K562 (cell line): ENCODE measurements at regions not wholly inside any gene's neighbourhood (a gene's known extent, or its start where the extent isn't known, plus 50 kb on each side); places are given as distances from the start of the nearest gene placed in this dataset.

Experiments
- ATAC-seq: fragments of 200-7000 bp; cut with Tn5 transposase; 3 replicates; pipeline ENCODE4 v1.9.1; 2020; ENCODE audit warnings: moderate library complexity
- BruUV-seq: library from RNA; stranded (reverse); fragments of 400-500 nt; replicated peaks from 2 replicates; lab custom pipeline; 2021; lab: Mats Ljungman, UMichigan
- CTCF ChIA-PET: fragments of 300-600 bp; formaldehyde crosslinking; extraction: SDS; loops from one replicate; lab custom pipeline; 2021; ENCODE audit warnings: low intra/inter-chr PET ratio; lab: Yijun Ruan, JAX
- POLR2A ChIA-PET: fragments of 300-600, 350-650 bp; sonication (Branson Sonifier 250); formaldehyde crosslinking; extraction: SDS; loops from one replicate; lab custom pipeline; 2021; ENCODE audit warnings: antibody characterized with exemption, inconsistent platforms; lab: Yijun Ruan, JAX
- DNase-seq, 4 experiments: peaks; one replicate each; pipeline versions ENCODE4 v3.0.0 to v3.0.0-alpha.2; 2011 to 2018; ENCODE audit warnings: low spot score in 3 of 4, mixed read lengths in 3 of 4; ENCODE audit errors: extremely low read depth in 1 of 4
- FAIRE-seq: peaks from 2 replicates; lab custom pipeline; 2011; peaks lifted over from hg19 to GRCh38; lab: Jason Lieb, UNC
- H2AFZ ChIP-seq: 2 replicates; pipeline ENCODE4 v1.6.0; 2011; ENCODE audit warnings: low read depth, low read length, control low read depth, inconsistent platforms
- H3K27ac ChIP-seq: fragments of 200-600 bp; 3 replicates; pipeline ENCODE4 v1.8.0; 2011; ENCODE audit warnings: low read depth, mild to moderate bottlenecking, control low read depth, inconsistent platforms, low read length, moderate library complexity, mixed read lengths; ENCODE audit errors: extremely low read depth
- H3K27me3 ChIP-seq, 2 experiments: fragments of 300-600 bp in 1 of 2; 2 replicates in 1 of 2; 3 replicates in 1 of 2; pipeline versions ENCODE4 v1.6.0 to v1.8.0; 2011; ENCODE audit warnings: inconsistent platforms in 2 of 2, low read length in 2 of 2, mild to moderate bottlenecking in 1 of 2, mixed read lengths in 1 of 2, moderate library complexity in 1 of 2; ENCODE audit not compliant: control insufficient read depth in 2 of 2, insufficient read depth in 2 of 2
- H3K36me3 ChIP-seq: fragments of 300-600 bp; 3 replicates; pipeline ENCODE4 v1.8.0; 2011; ENCODE audit warnings: mild to moderate bottlenecking, low read length, inconsistent platforms; ENCODE audit not compliant: control insufficient read depth, insufficient read depth
- H3K4me1 ChIP-seq, 2 experiments: fragments of 200-600 bp in 1 of 2; replicated peaks in 1 of 2; 2 replicates in 1 of 2; 3 replicates in 1 of 2; pipeline versions ENCODE4 v1.5.1 to v1.8.0; 2011; ENCODE audit warnings: inconsistent platforms in 2 of 2, low read length in 2 of 2, mild to moderate bottlenecking in 1 of 2, mixed read lengths in 1 of 2, moderate library complexity in 1 of 2; ENCODE audit not compliant: control insufficient read depth in 2 of 2, insufficient read depth in 2 of 2
- H3K4me2 ChIP-seq: 2 replicates; pipeline ENCODE4 v1.6.1; 2011; ENCODE audit warnings: low read length, control low read depth, inconsistent platforms, mixed read lengths; ENCODE audit not compliant: insufficient read depth
- H3K4me3 ChIP-seq: fragments of 200-600 bp; sonication (generic), shearing (Covaris generic); 2 replicates; pipeline ENCODE4 v1.5.1; 2016; ENCODE audit warnings: control low read depth, inconsistent platforms
- H3K79me2 ChIP-seq: fragments of 200-600 bp; 3 replicates; pipeline ENCODE4 v1.8.0; 2011; ENCODE audit warnings: low read length, inconsistent platforms; ENCODE audit not compliant: control insufficient read depth, insufficient read depth
- H3K9ac ChIP-seq, 2 experiments: 2 replicates each; pipeline versions ENCODE4 v1.6.0 to v1.6.1; 2011; ENCODE audit warnings: low read depth in 2 of 2, low read length in 2 of 2, control low read depth in 1 of 2, inconsistent platforms in 1 of 2, mild to moderate bottlenecking in 1 of 2, mixed read lengths in 1 of 2; ENCODE audit not compliant: insufficient read depth in 1 of 2
- H3K9me1 ChIP-seq: one replicate; pipeline ENCODE4 v1.6.0; 2011; ENCODE audit warnings: inconsistent platforms, mild to moderate bottlenecking, low read length, moderate library complexity; ENCODE audit not compliant: control insufficient read depth, insufficient read depth
- H3K9me3 ChIP-seq: replicated peaks from 2 replicates; pipeline ENCODE4 v1.5.1; 2011; ENCODE audit warnings: low read depth, low read length, inconsistent platforms; ENCODE audit not compliant: control insufficient read depth, insufficient read depth
- H4K20me1 ChIP-seq: replicated peaks from 2 replicates; pipeline ENCODE4 v1.6.1; 2011; ENCODE audit warnings: low read length, inconsistent platforms, mixed read lengths; ENCODE audit not compliant: control insufficient read depth, insufficient read depth
- CC2D1A ChIP-seq: fragments of 450-650 bp; IDR thresholded peaks from 2 replicates; pipeline ENCODE4 v1.6.1; 2017; ENCODE audit warnings: mild to moderate bottlenecking
- CREB3L1 ChIP-seq: fragments of 450-650 bp; IDR thresholded peaks from 2 replicates; pipeline ENCODE4 v1.6.1; 2014; ENCODE audit warnings: low read depth, mild to moderate bottlenecking, moderate library complexity, borderline replicate concordance
- DACH1 ChIP-seq: fragments of 450-650 bp; IDR thresholded peaks from 2 replicates; pipeline ENCODE4 v1.6.1; 2018; ENCODE audit not compliant: partially characterized antibody
- HOXB6 ChIP-seq: fragments of 250-450 bp; sonication (Bioruptor Pico); IDR thresholded peaks from 2 replicates; pipeline ENCODE4 v1.5.1; 2022; ENCODE audit warnings: mild to moderate bottlenecking, borderline replicate concordance
- YY1 ChIP-seq, 3 experiments: IDR thresholded peaks; 2 replicates each; pipeline ENCODE4 v1.6.1; 2011; ENCODE audit warnings: low read length in 2 of 3, mild to moderate bottlenecking in 2 of 3, moderate library complexity in 2 of 3, borderline replicate concordance in 1 of 3, control low read depth in 1 of 3, low read depth in 1 of 3; ENCODE audit not compliant: insufficient read depth in 3 of 3, insufficient replicate concordance in 2 of 3, control insufficient read depth in 1 of 3, insufficient read length in 1 of 3; ENCODE audit errors: extremely low read depth in 1 of 3
- ZFP30 ChIP-seq: fragments of 250-450 bp; sonication (Bioruptor Pico); IDR thresholded peaks from 2 replicates; pipeline ENCODE4 v1.8.0; 2022; ENCODE audit warnings: moderate library complexity, mild to moderate bottlenecking, inconsistent platforms, borderline replicate concordance
- ZNF316 ChIP-seq: fragments of 450-650 bp; IDR thresholded peaks from 2 replicates; pipeline ENCODE4 v1.6.1; 2016
- whole genome bisulfite sequencing: fragments of 100-300 bp; shearing (Covaris generic); methylation state at CpG from one replicate; pipeline ENCODE4 v1.1.6; 2016; ENCODE audit warnings: low coverage, mixed read lengths; ENCODE audit not compliant: insufficient coverage; ENCODE audit errors: missing lambda C conversion rate; 5-methylcytosine and 5-hydroxymethylcytosine counted together
- in situ Hi-C: fragments of 300-500 bp; cut with MboI; formaldehyde crosslinking; loops from 4 replicates; pipeline ENCODE4 v1.15.0; 2018; ENCODE audit warnings: inconsistent platforms, mixed read lengths
- intact Hi-C: fragments of 100-400 bp; cut with micrococcal nuclease; formaldehyde crosslinking; loops from 2 replicates; pipeline ENCODE4 v1.14.2; 2022
- TF ChIP-seq, protein P1 (sequence below): fragments of 450-650 bp; formaldehyde crosslinking; conservative IDR thresholded peaks from 2 replicates; pipeline ENCODE4 v1.4.0; 2022; ENCODE audit warnings: mild to moderate bottlenecking, missing genetic modification characterization

DNA sequence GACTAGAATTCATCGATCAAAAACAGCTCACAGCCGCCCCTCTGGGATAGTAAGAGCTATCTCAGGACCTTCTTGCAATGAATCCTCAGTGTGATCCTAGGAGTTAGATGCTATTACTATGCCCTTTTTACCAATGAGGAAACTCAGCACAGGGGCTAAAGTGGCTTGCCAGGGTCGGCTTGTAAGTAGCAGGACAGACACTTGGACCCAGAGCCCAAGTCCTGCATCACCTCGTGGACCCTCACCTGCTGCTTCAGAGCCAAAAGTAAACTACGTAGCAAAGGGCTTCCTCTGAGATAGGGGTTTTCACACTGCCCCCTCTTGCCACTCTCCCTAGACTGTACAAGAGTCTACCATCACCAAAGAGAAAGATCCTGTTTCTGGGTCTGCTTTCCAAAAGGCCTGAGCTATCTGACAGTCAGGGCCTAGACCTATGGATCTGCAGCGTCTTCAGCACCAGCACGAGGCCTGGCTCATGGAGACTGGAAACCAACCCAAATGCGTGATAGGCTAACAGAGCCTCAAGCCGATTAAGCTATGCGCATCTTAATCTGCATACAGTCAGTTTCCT is 172.3 kb downstream of the ANKRD60 start:
- DNase-seq: no peak
- H3K79me2 ChIP-seq: no peaks in the 10 kb centered on the region
- peaks cover 0 to 12% of the 10 kb centered on the region in 2 experiments; a peak in 2 of 5 replicates for H3K27me3 ChIP-seq
- TF ChIP-seq ZFP30 (CRISPR knock-in tag) (no peak), CC2D1A (no peak), CREB3L1 (no peak), HOXB6 (CRISPR knock-in tag) (no peak), YY1 (IDR thresholded peaks at IDR 0.05; ENCODE audit: borderline replicate concordance in 1 of 3, control insufficient read depth in 1 of 3, extremely low read depth in 1 of 3, insufficient read depth in 3 of 3, insufficient read length in 1 of 3, insufficient replicate concordance in 2 of 3, low read depth in 1 of 3, low read length in 2 of 3) (no peak), DACH1 (no peak), ZNF316 (no peak)
- TF ChIP-seq, protein P1, sequence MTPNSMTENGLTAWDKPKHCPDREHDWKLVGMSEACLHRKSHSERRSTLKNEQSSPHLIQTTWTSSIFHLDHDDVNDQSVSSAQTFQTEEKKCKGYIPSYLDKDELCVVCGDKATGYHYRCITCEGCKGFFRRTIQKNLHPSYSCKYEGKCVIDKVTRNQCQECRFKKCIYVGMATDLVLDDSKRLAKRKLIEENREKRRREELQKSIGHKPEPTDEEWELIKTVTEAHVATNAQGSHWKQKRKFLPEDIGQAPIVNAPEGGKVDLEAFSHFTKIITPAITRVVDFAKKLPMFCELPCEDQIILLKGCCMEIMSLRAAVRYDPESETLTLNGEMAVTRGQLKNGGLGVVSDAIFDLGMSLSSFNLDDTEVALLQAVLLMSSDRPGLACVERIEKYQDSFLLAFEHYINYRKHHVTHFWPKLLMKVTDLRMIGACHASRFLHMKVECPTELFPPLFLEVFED: no peak
- ATAC-seq: no peak
- H3K4me1 ChIP-seq: no peaks in the 10 kb centered on the region
- intact Hi-C loops: no loop called here
- no peak for FAIRE-seq
- no peaks in the 10 kb centered on the region for H3K9me1 ChIP-seq
- in situ Hi-C loops: no loop called here
- H2AFZ ChIP-seq: no peak overlapping the region
- no peak overlapping the region for H3K4me3 ChIP-seq
- no peaks in the 10 kb centered on the region for H3K9me3 ChIP-seq
- no peaks in the 10 kb centered on the region for H3K36me3 ChIP-seq
- BruUV-seq: no TSS peak
- H3K27ac ChIP-seq: no peak overlapping the region
- POLR2A ChIA-PET: no interaction called here
- under 1% methylated on average over 10 of the region's 10 CpGs for WGBS
- H3K9ac ChIP-seq: no peak overlapping the region
- no peaks in the 10 kb centered on the region for H4K20me1 ChIP-seq
- CTCF ChIA-PET: no interaction called here
- no peak overlapping the region for H3K4me2 ChIP-seq
